Epithelial cell of esophagus (primary cell): ENCODE measurements at regions not wholly inside any gene's neighbourhood (a gene's known extent, or its start where the extent isn't known, plus 50 kb on each side); places are given as distances from the start of the nearest gene placed in this dataset.

Source experiments
- DNase-seq: peaks from one replicate; pipeline ENCODE4 v3.0.0; 2010; ENCODE audit warnings: low read depth
- H3K4me3 ChIP-seq: 2 replicates; pipeline ENCODE4 v1.5.1; 2011; ENCODE audit warnings: mild to moderate bottlenecking, low read length, control low read depth
- CTCF ChIP-seq: IDR thresholded peaks from 2 replicates; pipeline ENCODE4 v1.5.1; 2011; ENCODE audit warnings: low read depth, mild to moderate bottlenecking, low read length, control low read depth, inconsistent platforms; ENCODE audit not compliant: insufficient read depth; ENCODE audit errors: missing control alignments

- no peak for TF ChIP-seq CTCF
- H3K4me3 ChIP-seq, result no peak overlapping the region
- DNase-seq, result no peak
These were observed 133.5 kb upstream of the TBL1XR1 start for GRCh38 chr3:177330779-177331178.

- no peak for TF ChIP-seq CTCF
- no peak for DNase-seq
- H3K4me3 ChIP-seq, result no peak overlapping the region
These were observed 134.0 kb upstream of the TBL1XR1 start for GRCh38 chr3:177331203-177331835.

GRCh38 chr3:177332955-177333354 lies 135.7 kb upstream of the TBL1XR1 start:
- TF ChIP-seq CTCF, result no peak
- H3K4me3 ChIP-seq, result no peak overlapping the region
- DNase-seq, result no peak

- no peak overlapping the region for H3K4me3 ChIP-seq
- no peak for DNase-seq
These were observed 136.5 kb upstream of the TBL1XR1 start for GRCh38 chr3:177333533-177334520.

GRCh38 chr3:177334803-177335202 lies 137.5 kb upstream of the TBL1XR1 start:
- no peak overlapping the region for H3K4me3 ChIP-seq
- DNase-seq, result no peak
- no peak for TF ChIP-seq CTCF

More at GRCh38 chr3:177333533-177334520, 136.5 kb upstream of the TBL1XR1 start:
- no peak for TF ChIP-seq CTCF

GRCh38 chr3:177335728-177336127 lies 138.4 kb upstream of the TBL1XR1 start:
- TF ChIP-seq CTCF, result no peak
- DNase-seq, result no peak
- H3K4me3 ChIP-seq, result no peak overlapping the region
